ENCODE measurements at regions not wholly inside any gene's neighbourhood (a gene's known extent, or its start where the extent isn't known, plus 50 kb on each side); places are given as distances from the start of the nearest gene placed in this dataset.
"Not testable (repeated sequence)": the region's sequence is repeated elsewhere in the genome, so short reads cannot be mapped to it uniquely, and the experiment has no call there.

- Histone ChIP-seq H3K9ac (ENCODE audit: insufficient read depth, low read length, poor library complexity, severe bottlenecking) (no peak overlapping the region), H3K9me3 (replicated peaks in 1 of 2; ENCODE audit: control insufficient read depth in 1 of 2, insufficient read depth in 1 of 2, low read length in 2 of 2) (peaks cover 0 to 6% of the 10 kb centered on the region in 2 donors), H3K4me3 (replicated peaks in 1 of 3; ENCODE audit: low read depth in 2 of 3, low read length in 3 of 3) (no peak overlapping the region), H3K27me3 (ENCODE audit: control insufficient read depth in 2 of 2, insufficient read depth in 2 of 2, low read length in 2 of 2) (peaks cover 16 to 18% of the 10 kb centered on the region in 2 donors), H3K4me1 (ENCODE audit: control insufficient read depth in 1 of 2, insufficient read depth in 2 of 2, low read length in 2 of 2) (no peaks in the 10 kb centered on the region), H3K36me3 (replicated peaks in 1 of 2; ENCODE audit: control insufficient read depth in 1 of 2, insufficient read depth in 2 of 2, low read length in 2 of 2) (no peaks in the 10 kb centered on the region), H4K20me1 (ENCODE audit: insufficient read depth, low read length) (no peaks in the 10 kb centered on the region), H3K79me2 (ENCODE audit: insufficient read depth, low read length) (no peaks in the 10 kb centered on the region), H3K4me2 (replicated peaks; ENCODE audit: extremely low read depth, low read length, poor library complexity, severe bottlenecking) (no peak overlapping the region), H2AFZ (ENCODE audit: insufficient read depth, low read depth, low read length, poor library complexity, severe bottlenecking) (no peak overlapping the region), H3K27ac (ENCODE audit: low read depth in 1 of 2, low read length in 2 of 2) (no peak overlapping the region)
- no peak for DNase-seq
- Mint-ChIP-seq H3K27me3 (ENCODE audit: low read depth in 3 of 3) (peaks cover 0 to 5% (median 5%) of the 10 kb centered on the region in 3 donors), H3K36me3 (no peaks in the 10 kb centered on the region), H3K9me3 (peaks cover 0 to 10% (median 3%) of the 10 kb centered on the region in 7 donors), H3K27ac (no peak overlapping the region), H3K4me1 (no peaks in the 10 kb centered on the region), H3K4me3 (no peak overlapping the region)
- intact Hi-C loops (cut with micrococcal nuclease), result no loop called here
- no peak for TF ChIP-seq CTCF (IDR thresholded peaks at IDR 0.05)
- WGBS (ENCODE audit: insufficient coverage), result no CpG with 5 or more reads among the region's 1 CpG
These were observed 58.4 kb upstream of the FOXE1 start for GRCh38 chr9:97794666-97795065.

- H3K4me2 ChIP-seq (replicated peaks; ENCODE audit: extremely low read depth, low read length, poor library complexity, severe bottlenecking); DNase-seq; H3K27ac Mint-ChIP-seq; intact Hi-C loops (cut with micrococcal nuclease); H3K36me3 Mint-ChIP-seq; H3K4me3 Mint-ChIP-seq; H3K79me2 ChIP-seq (ENCODE audit: insufficient read depth, low read length); H3K4me1 Mint-ChIP-seq; H2AFZ ChIP-seq (ENCODE audit: insufficient read depth, low read depth, low read length, poor library complexity, severe bottlenecking); H3K4me3 ChIP-seq (replicated peaks in 1 of 3; ENCODE audit: low read depth in 2 of 3, low read length in 3 of 3); H4K20me1 ChIP-seq (ENCODE audit: insufficient read depth, low read length); H3K36me3 ChIP-seq (replicated peaks in 1 of 2; ENCODE audit: control insufficient read depth in 1 of 2, insufficient read depth in 2 of 2, low read length in 2 of 2); H3K27ac ChIP-seq (ENCODE audit: low read depth in 1 of 2, low read length in 2 of 2); H3K9me3 Mint-ChIP-seq; H3K9ac ChIP-seq (ENCODE audit: insufficient read depth, low read length, poor library complexity, severe bottlenecking); H3K4me1 ChIP-seq (ENCODE audit: control insufficient read depth in 1 of 2, insufficient read depth in 2 of 2, low read length in 2 of 2); H3K9me3 ChIP-seq (replicated peaks in 1 of 2; ENCODE audit: control insufficient read depth in 1 of 2, insufficient read depth in 1 of 2, low read length in 2 of 2): not testable (repeated sequence)
- peaks cover 15 to 24% of the 10 kb centered on the region in 2 donors for H3K27me3 ChIP-seq (ENCODE audit: control insufficient read depth in 2 of 2, insufficient read depth in 2 of 2, low read length in 2 of 2)
- 96% methylated on average over 15 of the region's 30 CpGs for WGBS (ENCODE audit: insufficient coverage)
- H3K27me3 Mint-ChIP-seq (ENCODE audit: low read depth in 3 of 3), result peaks cover 5 to 16% (median 7%) of the 10 kb centered on the region in 3 donors
These were observed 56.9 kb upstream of the FOXE1 start for GRCh38 chr9:97796176-97796575.
